HepG2 (cell line): ENCODE measurements at regions not wholly inside any gene's neighbourhood (a gene's known extent, or its start where the extent isn't known, plus 50 kb on each side); places are given as distances from the start of the nearest gene placed in this dataset.

Experiments
- ATAC-seq: fragments of 200-7000 bp; cut with Tn5 transposase; 3 replicates; pipeline ENCODE4 v1.9.1; 2020; ENCODE audit warnings: mild to moderate bottlenecking, moderate library complexity
- BruUV-seq: library from RNA; stranded (reverse); fragments of 400-500 nt; replicated peaks from 2 replicates; lab custom pipeline; 2021; lab: Mats Ljungman, UMichigan
- CTCF ChIA-PET: fragments of 300-600 bp; formaldehyde crosslinking; extraction: SDS; loops from one replicate; lab custom pipeline; 2021; ENCODE audit warnings: low total read pairs, inconsistent platforms, low intra/inter-chr PET ratio; lab: Yijun Ruan, JAX
- POLR2A ChIA-PET: fragments of 350-600 bp; sonication (Branson Sonifier 250); formaldehyde crosslinking; loops from one replicate; lab custom pipeline; 2020; ENCODE audit warnings: antibody characterized with exemption, inconsistent platforms; lab: Yijun Ruan, JAX
- DNase-seq: peaks from one replicate; pipeline ENCODE4 v3.0.0-alpha.2; 2015; ENCODE audit warnings: low spot score
- FAIRE-seq: peaks from 3 replicates; lab custom pipeline; 2011; peaks lifted over from hg19 to GRCh38; lab: Jason Lieb, UNC
- H2AFZ ChIP-seq: one replicate; pipeline ENCODE4 v1.6.1; 2011; ENCODE audit warnings: low read length, inconsistent platforms
- H3K27ac ChIP-seq: fragments of 300-600 bp; 3 replicates; pipeline ENCODE4 v1.8.0; 2011; ENCODE audit warnings: mixed run types, mild to moderate bottlenecking, mixed read lengths, low read length, inconsistent platforms; ENCODE audit not compliant: insufficient read depth; ENCODE audit errors: extremely low read length
- H3K27me3 ChIP-seq, 2 experiments: fragments of 200-600 bp in 1 of 2; 2 replicates in 1 of 2; 3 replicates in 1 of 2; pipeline versions ENCODE4 v1.6.0 to v1.8.0; 2011; ENCODE audit warnings: low read length in 2 of 2, mild to moderate bottlenecking in 2 of 2, moderate library complexity in 2 of 2, inconsistent platforms in 1 of 2; ENCODE audit not compliant: insufficient read depth in 2 of 2, control insufficient read depth in 1 of 2
- H3K36me3 ChIP-seq, 2 experiments: fragments of 200-600 bp in 1 of 2; replicated peaks in 1 of 2; 2 replicates in 1 of 2; 3 replicates in 1 of 2; pipeline versions ENCODE4 v1.5.1 to v1.8.0; 2011; ENCODE audit warnings: low read length in 2 of 2, inconsistent platforms in 1 of 2; ENCODE audit not compliant: insufficient read depth in 2 of 2, control insufficient read depth in 1 of 2
- H3K4me1 ChIP-seq: 2 replicates; pipeline ENCODE4 v1.5.1; 2012; ENCODE audit warnings: low read length, inconsistent platforms; ENCODE audit not compliant: insufficient read depth
- H3K4me2 ChIP-seq: 2 replicates; pipeline ENCODE4 v1.6.0; 2011; ENCODE audit warnings: low read depth, low read length, inconsistent platforms
- H3K4me3 ChIP-seq, 3 experiments: fragments of 200-600 bp in 1 of 3; sonication (generic), shearing (Covaris generic) in 1 of 3; replicated peaks in 1 of 3; 2 replicates each; pipeline ENCODE4 v1.5.1; 2011 to 2016; ENCODE audit warnings: low read length in 3 of 3, inconsistent platforms in 2 of 3, low read depth in 2 of 3, mild to moderate bottlenecking in 2 of 3, control low read depth in 1 of 3, mixed read lengths in 1 of 3; ENCODE audit not compliant: insufficient read depth in 1 of 3
- H3K79me2 ChIP-seq: one replicate; pipeline ENCODE4 v1.6.1; 2011; ENCODE audit warnings: low read length, inconsistent platforms; ENCODE audit not compliant: insufficient read depth
- H3K9ac ChIP-seq: 2 replicates; pipeline ENCODE4 v1.6.0; 2011; ENCODE audit warnings: mild to moderate bottlenecking, low read depth, low read length, inconsistent platforms; ENCODE audit not compliant: insufficient read depth
- H3K9me3 ChIP-seq: 2 replicates; pipeline ENCODE4 v1.5.1; 2012; ENCODE audit warnings: mild to moderate bottlenecking, low read length
- H4K20me1 ChIP-seq: 2 replicates; pipeline ENCODE4 v1.6.0; 2011; ENCODE audit warnings: inconsistent platforms, mild to moderate bottlenecking, low read length, moderate library complexity; ENCODE audit not compliant: insufficient read depth
- CENPT ChIP-seq: sonication (generic); formaldehyde crosslinking; IDR thresholded peaks from 2 replicates; pipeline ENCODE4 v1.8.0; 2022; ENCODE audit warnings: low read depth, mild to moderate bottlenecking, moderate library complexity, missing genetic modification reagents
- CHCHD3 ChIP-seq: sonication (generic); formaldehyde crosslinking; IDR thresholded peaks from 2 replicates; pipeline ENCODE4 v1.8.0; 2022; ENCODE audit warnings: mild to moderate bottlenecking, missing genetic modification reagents, moderate library complexity
- EZH2 ChIP-seq: conservative IDR thresholded peaks from 2 replicates; pipeline ENCODE4 v1.6.1; 2012; ENCODE audit warnings: mild to moderate bottlenecking, low read depth, low read length, moderate library complexity
- FIP1L1 ChIP-seq: fragments of 200-400 bp; formaldehyde crosslinking; IDR thresholded peaks from 2 replicates; pipeline ENCODE4 v1.6.1; 2018; ENCODE audit warnings: low read depth, mild to moderate bottlenecking, low read length, moderate library complexity, borderline replicate concordance; ENCODE audit not compliant: insufficient read depth
- FOSL1 ChIP-seq: sonication (generic); formaldehyde crosslinking; IDR thresholded peaks from 2 replicates; pipeline ENCODE4 v1.9.0; 2021; ENCODE audit warnings: missing genetic modification reagents, borderline replicate concordance
- FOXM1 ChIP-seq: sonication (generic); formaldehyde crosslinking; IDR thresholded peaks from 2 replicates; pipeline ENCODE4 v1.5.0; 2020; ENCODE audit warnings: missing genetic modification reagents
- HOXA5 ChIP-seq: sonication (generic); formaldehyde crosslinking; IDR thresholded peaks from 2 replicates; pipeline ENCODE4 v1.4.0; 2020; ENCODE audit warnings: missing genetic modification reagents
- KDM6A ChIP-seq: IDR thresholded peaks from 2 replicates; pipeline ENCODE4 v1.6.1; 2016; ENCODE audit warnings: low read depth
- MEF2D ChIP-seq: sonication (generic); formaldehyde crosslinking; IDR thresholded peaks from 2 replicates; pipeline ENCODE4 v1.5.1; 2020; ENCODE audit warnings: mild to moderate bottlenecking, missing genetic modification reagents
- POGZ ChIP-seq: sonication (generic); formaldehyde crosslinking; IDR thresholded peaks from 2 replicates; pipeline ENCODE4 v1.4.0; 2020; ENCODE audit warnings: mild to moderate bottlenecking, missing genetic modification reagents
- RORA ChIP-seq: sonication (generic); formaldehyde crosslinking; IDR thresholded peaks from 2 replicates; pipeline ENCODE4 v1.5.0; 2020; ENCODE audit warnings: mild to moderate bottlenecking, missing genetic modification reagents, moderate library complexity
- SOX13 ChIP-seq, 3 experiments: fragments of 450-650 bp in 1 of 3; sonication (generic) in 1 of 3; formaldehyde crosslinking in 1 of 3; IDR thresholded peaks in 2 of 3; conservative IDR thresholded peaks in 1 of 3; 2 replicates each; pipeline versions ENCODE4 v1.5.0 to v1.6.1; 2016 to 2020; ENCODE audit warnings: antibody characterized with exemption in 1 of 3, mild to moderate bottlenecking in 1 of 3, missing compliant biosample characterization in 1 of 3, missing genetic modification reagents in 1 of 3, moderate library complexity in 1 of 3
- ZNF407 ChIP-seq: sonication (generic); formaldehyde crosslinking; IDR thresholded peaks from one replicate; pipeline ENCODE4 v1.5.1; 2020; ENCODE audit warnings: mild to moderate bottlenecking, missing genetic modification reagents; ENCODE audit errors: not compliant biosample characterization
- ZNF773 ChIP-seq: sonication (generic); formaldehyde crosslinking; IDR thresholded peaks from 2 replicates; pipeline ENCODE4 v1.4.0; 2020; ENCODE audit warnings: missing genetic modification reagents, borderline replicate concordance
- ZNF850 ChIP-seq: sonication (generic); formaldehyde crosslinking; conservative IDR thresholded peaks from 2 replicates; pipeline ENCODE4 v1.9.0; 2021; ENCODE audit warnings: mild to moderate bottlenecking, missing genetic modification reagents
- whole genome bisulfite sequencing: methylation state at CpG from one replicate; pipeline ENCODE4 v1.1.6; 2017; ENCODE audit warnings: low lambda C conversion rate; 5-methylcytosine and 5-hydroxymethylcytosine counted together
- in situ Hi-C: cut with HindIII; loops from 2 replicates; pipeline ENCODE4 v1.10.0; 2017; ENCODE audit warnings: low pct_unique_long_range_greater_than_20kb; ENCODE audit not compliant: extremely low pct_ligation_motif_present
- intact Hi-C: fragments of 100-400 bp; cut with micrococcal nuclease; formaldehyde crosslinking; loops from one replicate; pipeline ENCODE4 v1.10.0; 2022; ENCODE audit not compliant: unreplicated experiment

- TF ChIP-seq ZNF407 (CRISPR knock-in tag) (no peak), KDM6A (no peak), EZH2 (no peak)
Observed at GRCh38 chr5:162288647-162289296, 221.2 kb downstream of the GABRG2 start (continued).

- no peak for FAIRE-seq
- ChIA-PET CTCF (no interaction called here), POLR2A (no interaction called here)
Observed at GRCh38 chr5:162289489-162289888, 221.9 kb downstream of the GABRG2 start.

More at GRCh38 chr5:162289489-162289888, 221.9 kb downstream of the GABRG2 start:
- no TSS peak for BruUV-seq
- Histone ChIP-seq H3K9me3 (peaks cover 34% of the 10 kb centered on the region), H3K4me1 (no peaks in the 10 kb centered on the region), H3K79me2 (no peaks in the 10 kb centered on the region), H3K4me2 (no peak overlapping the region), H3K27me3 (no peaks in the 10 kb centered on the region), H2AFZ (no peak overlapping the region), H4K20me1 (no peaks in the 10 kb centered on the region), H3K27ac (no peak overlapping the region), H3K4me3 (no peak overlapping the region), H3K36me3 (no peaks in the 10 kb centered on the region), H3K9ac (no peak overlapping the region)
- in situ Hi-C loops: no loop called here
- DNase-seq (no peak), ATAC-seq (no peak)
- no peak for TF ChIP-seq CHCHD3
- no peak for TF ChIP-seq ZNF850 (CRISPR knock-in tag)
- no peak for TF ChIP-seq FIP1L1
- no peak for TF ChIP-seq ZNF773
- no peak for TF ChIP-seq FOXM1
- no peak for TF ChIP-seq FOSL1 (CRISPR knock-in tag)
- TF ChIP-seq RORA (CRISPR knock-in tag): no peak
- no peak for TF ChIP-seq CENPT (CRISPR knock-in tag)
- TF ChIP-seq SOX13 (IDR thresholded peaks at IDR 0.05): no peak
- TF ChIP-seq SOX13 (CRISPR knock-in tag; conservative IDR thresholded peaks at IDR 0.05 in 1 of 2, IDR thresholded peaks at IDR 0.05 in 1 of 2): no peak
- no peak for TF ChIP-seq MEF2D (CRISPR knock-in tag)
- no peak for TF ChIP-seq HOXA5 (CRISPR knock-in tag)
- no peak for TF ChIP-seq POGZ (CRISPR knock-in tag)
- intact Hi-C loops: no loop called here
- WGBS: 0% methylated on average over 2 of the region's 2 CpGs
